ENCODE measurements at regions not wholly inside any gene's neighbourhood (a gene's known extent, or its start where the extent isn't known, plus 50 kb on each side); places are given as distances from the start of the nearest gene placed in this dataset.
"Not testable (repeated sequence)": the region's sequence is repeated elsewhere in the genome, so short reads cannot be mapped to it uniquely, and the experiment has no call there.

GRCh38 chr11:39536323-39536722 is 1923.1 kb downstream of the LRRC4C start:
- not testable (repeated sequence) for TF ChIP-seq CTCF (IDR thresholded peaks at IDR 0.05); ZFX (IDR thresholded peaks at IDR 0.05; ENCODE audit: borderline replicate concordance)

All from 22Rv1 (cell line).